ENCODE measurements at regions not wholly inside any gene's neighbourhood (a gene's known extent, or its start where the extent isn't known, plus 50 kb on each side); places are given as distances from the start of the nearest gene placed in this dataset.

DNA sequence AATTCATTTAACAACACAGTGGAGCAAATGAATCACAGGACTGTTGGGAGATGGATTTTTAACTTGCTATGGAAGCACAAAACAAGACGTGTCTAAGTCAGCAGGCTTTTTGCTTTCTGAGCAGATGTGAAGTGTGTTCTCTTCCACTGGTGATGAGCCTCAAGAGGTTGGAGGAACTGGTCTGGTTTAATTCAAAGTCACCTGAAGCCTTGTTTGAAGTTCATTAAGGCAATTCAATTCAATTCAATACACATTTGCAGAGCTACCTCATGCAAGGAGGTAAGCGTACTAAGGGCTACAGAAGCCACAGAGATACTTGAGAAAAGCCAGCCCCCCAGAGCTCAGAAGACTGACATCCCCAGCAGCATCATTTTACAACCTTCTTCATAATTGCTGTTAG, 68.4 kb upstream of the PALS2 start:
- Histone ChIP-seq H3K4me2 (ENCODE audit: low read length) (no peak overlapping the region), H3K27me3 (ENCODE audit: control insufficient read depth, insufficient read depth, low read length) (no peaks in the 10 kb centered on the region), H3K9ac (ENCODE audit: low read depth, low read length) (no peak overlapping the region), H3K4me3 (ENCODE audit: low read length) (no peak overlapping the region), H3K9me3 (replicated peaks; ENCODE audit: low read length) (no peaks in the 10 kb centered on the region), H3K4me1 (ENCODE audit: control insufficient read depth, insufficient read depth, low read length) (peaks cover 6% of the 10 kb centered on the region), H3K36me3 (ENCODE audit: insufficient read depth, low read length) (no peaks in the 10 kb centered on the region)

DNA sequence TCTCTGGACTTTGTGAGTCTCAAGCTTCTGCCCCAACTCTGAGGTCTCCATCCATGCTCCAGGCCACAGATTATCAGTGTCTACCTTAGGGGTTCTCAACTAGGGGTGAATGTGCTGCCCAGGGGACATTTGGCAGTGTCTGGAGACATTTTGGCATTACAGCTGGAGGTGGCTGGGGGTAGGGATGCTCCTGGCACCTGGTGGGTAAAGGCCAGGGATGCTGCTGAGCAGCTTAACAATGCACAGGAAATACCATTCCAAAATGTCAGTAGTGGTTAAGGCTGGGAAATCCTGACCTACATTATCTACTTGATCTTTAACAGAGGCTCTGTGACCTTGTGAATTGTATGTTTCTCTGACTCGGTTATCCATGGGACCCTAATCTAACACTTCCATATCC, 67.3 kb upstream of the PALS2 start:
- no peak overlapping the region for H3K4me2 ChIP-seq (ENCODE audit: low read length)
- H3K36me3 ChIP-seq (ENCODE audit: insufficient read depth, low read length) = no peaks in the 10 kb centered on the region
- no peaks in the 10 kb centered on the region for H3K9me3 ChIP-seq (replicated peaks; ENCODE audit: low read length)
- H3K4me3 ChIP-seq (ENCODE audit: low read length) = no peak overlapping the region
- H3K27me3 ChIP-seq (ENCODE audit: control insufficient read depth, insufficient read depth, low read length) = no peaks in the 10 kb centered on the region
- H3K4me1 ChIP-seq (ENCODE audit: control insufficient read depth, insufficient read depth, low read length) = peaks cover 6% of the 10 kb centered on the region
- no peak overlapping the region for H3K9ac ChIP-seq (ENCODE audit: low read depth, low read length)

DNA sequence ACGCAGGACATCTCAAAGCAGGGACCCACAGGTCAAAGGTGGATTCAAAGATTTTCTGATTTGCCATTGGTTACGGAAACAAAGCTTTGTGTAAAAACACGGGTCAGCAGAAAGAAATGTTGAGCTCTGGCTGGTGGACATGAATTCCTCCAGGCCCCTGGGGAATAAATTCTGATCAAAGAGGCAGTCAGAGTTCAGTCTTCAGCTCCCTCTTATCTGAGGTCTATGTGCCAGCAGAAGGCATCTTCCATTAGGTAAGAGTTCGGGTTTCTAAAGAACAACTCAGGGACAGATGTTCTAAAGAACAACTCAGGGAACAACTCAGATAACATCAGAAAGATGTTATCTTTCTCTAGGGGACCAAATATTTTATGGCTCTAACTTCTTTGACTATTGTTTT, 64.9 kb upstream of the PALS2 start:
- H3K9me3 ChIP-seq (replicated peaks; ENCODE audit: low read length) = no peaks in the 10 kb centered on the region
- no peak overlapping the region for H3K9ac ChIP-seq (ENCODE audit: low read depth, low read length)
- H3K27me3 ChIP-seq (ENCODE audit: control insufficient read depth, insufficient read depth, low read length) = peaks cover 3% of the 10 kb centered on the region
- H3K4me3 ChIP-seq (ENCODE audit: low read length) = no peak overlapping the region
- peaks cover 6% of the 10 kb centered on the region for H3K4me1 ChIP-seq (ENCODE audit: control insufficient read depth, insufficient read depth, low read length)
- no peaks in the 10 kb centered on the region for H3K36me3 ChIP-seq (ENCODE audit: insufficient read depth, low read length)
- H3K4me2 ChIP-seq (ENCODE audit: low read length) = no peak overlapping the region

DNA sequence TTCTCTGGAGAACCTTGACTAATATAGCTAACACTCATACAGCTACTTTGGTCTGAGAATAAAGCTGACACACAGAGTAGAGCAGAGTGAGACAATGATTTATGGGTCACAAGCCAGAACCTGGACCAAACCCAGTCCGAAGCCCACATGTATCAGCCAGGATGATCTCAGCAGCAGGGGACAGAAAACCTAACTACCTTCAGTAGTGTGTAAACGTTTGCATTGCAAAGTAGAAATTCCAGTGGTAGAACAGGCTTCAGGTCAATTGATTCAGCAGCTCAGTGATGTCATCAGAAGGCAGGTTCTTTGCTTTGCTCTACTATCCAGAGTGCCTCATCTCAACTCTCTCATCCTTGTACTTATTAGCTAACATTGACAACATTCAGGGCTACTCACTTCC, 62.5 kb upstream of the PALS2 start:
- Histone ChIP-seq H3K27me3 (ENCODE audit: control insufficient read depth, insufficient read depth, low read length) (peaks cover 10% of the 10 kb centered on the region), H3K4me1 (ENCODE audit: control insufficient read depth, insufficient read depth, low read length) (no peaks in the 10 kb centered on the region), H3K36me3 (ENCODE audit: insufficient read depth, low read length) (no peaks in the 10 kb centered on the region), H3K9me3 (replicated peaks; ENCODE audit: low read length) (no peaks in the 10 kb centered on the region), H3K4me3 (ENCODE audit: low read length) (no peak overlapping the region), H3K9ac (ENCODE audit: low read depth, low read length) (no peak overlapping the region), H3K4me2 (ENCODE audit: low read length) (no peak overlapping the region)

DNA sequence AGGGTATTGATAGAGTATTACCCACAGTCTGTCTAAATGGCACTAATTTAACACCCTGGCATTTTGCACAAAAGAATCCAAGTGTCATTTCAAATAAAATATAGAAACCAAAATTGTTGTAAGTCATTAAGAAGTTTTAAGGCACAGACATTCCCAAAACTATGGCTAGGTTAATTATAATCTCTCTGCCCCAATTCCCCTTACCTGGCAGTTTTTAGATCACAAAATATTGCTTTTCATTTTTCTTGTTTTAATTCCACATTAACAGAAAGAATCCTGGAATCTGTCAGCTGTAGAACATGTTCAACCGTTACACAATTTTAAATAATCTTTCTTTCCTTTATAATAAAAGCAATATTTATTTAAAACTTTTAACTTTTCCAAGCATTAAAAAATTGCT, 56.1 kb upstream of the PALS2 start:
- no peaks in the 10 kb centered on the region for H3K4me1 ChIP-seq (ENCODE audit: control insufficient read depth, insufficient read depth, low read length)
- no peaks in the 10 kb centered on the region for H3K36me3 ChIP-seq (ENCODE audit: insufficient read depth, low read length)
- H3K4me2 ChIP-seq (ENCODE audit: low read length) = no peak overlapping the region
- H3K27me3 ChIP-seq (ENCODE audit: control insufficient read depth, insufficient read depth, low read length) = peaks cover 14% of the 10 kb centered on the region
- H3K4me3 ChIP-seq (ENCODE audit: low read length) = no peak overlapping the region
- no peak overlapping the region for H3K9ac ChIP-seq (ENCODE audit: low read depth, low read length)
- no peaks in the 10 kb centered on the region for H3K9me3 ChIP-seq (replicated peaks; ENCODE audit: low read length)

DNA sequence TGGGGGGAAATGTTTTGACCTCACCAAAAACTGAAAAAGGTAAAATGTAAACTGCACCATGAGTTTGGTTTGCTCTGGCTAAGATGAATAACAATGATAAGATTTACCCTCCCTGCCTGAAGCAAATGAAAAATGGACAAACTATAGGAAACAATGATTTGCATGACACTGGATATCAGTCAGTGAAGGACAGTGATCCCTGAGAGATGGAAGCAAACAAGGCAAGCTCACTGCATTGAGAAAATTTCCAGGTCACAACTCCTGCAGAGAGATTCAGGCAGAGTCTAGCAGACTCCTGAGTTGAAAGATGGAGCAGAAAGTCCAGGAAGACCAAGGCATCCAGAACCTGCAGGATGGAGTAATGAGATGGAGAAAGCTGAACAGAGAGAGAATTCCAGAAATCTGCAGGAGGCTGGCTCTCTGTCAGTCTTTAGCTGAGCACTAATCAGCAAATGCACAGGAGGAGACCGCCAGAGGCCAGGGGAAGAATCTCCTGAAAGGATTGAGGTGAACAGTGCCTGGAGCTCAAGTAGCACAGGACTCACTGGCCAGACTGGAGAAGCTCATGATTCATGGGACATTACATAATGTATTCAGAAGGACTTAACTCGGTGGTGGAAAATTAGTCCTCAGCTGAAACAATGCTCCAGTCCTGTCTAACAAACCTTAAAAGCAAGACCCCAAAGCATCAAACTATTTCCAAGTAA, 51.2 kb upstream of the PALS2 start:
- no peaks in the 10 kb centered on the region for H3K36me3 ChIP-seq (ENCODE audit: insufficient read depth, low read length)
- H3K27me3 ChIP-seq (ENCODE audit: control insufficient read depth, insufficient read depth, low read length) = no peaks in the 10 kb centered on the region
- no peaks in the 10 kb centered on the region for H3K4me1 ChIP-seq (ENCODE audit: control insufficient read depth, insufficient read depth, low read length)
- no peak overlapping the region for H3K9ac ChIP-seq (ENCODE audit: low read depth, low read length)
- H3K9me3 ChIP-seq (replicated peaks; ENCODE audit: low read length) = no peaks in the 10 kb centered on the region
- H3K4me3 ChIP-seq (ENCODE audit: low read length) = no peak overlapping the region
- no peak overlapping the region for H3K4me2 ChIP-seq (ENCODE audit: low read length)

Measured in skeletal muscle satellite cell (primary cell).